Transverse colon (tissue), 4 donors: ENCODE measurements at regions not wholly inside any gene's neighbourhood (a gene's known extent, or its start where the extent isn't known, plus 50 kb on each side); places are given as distances from the start of the nearest gene placed in this dataset.
A peak's percentile ranks its signal among the peaks of the same experiment; 100 is the strongest.
"Not testable (repeated sequence)": the region's sequence is repeated elsewhere in the genome, so short reads cannot be mapped to it uniquely, and the experiment has no call there.

Experiments used
- DNase-seq: peaks from one replicate; pipeline ENCODE4 v3.0.0-alpha.2; 2019
- H3K27ac ChIP-seq, 4 donors: fragments of 200-600 bp; sonication (generic); 2 replicates each; pipeline ENCODE4 v1.5.1; 2016 to 2018; ENCODE audit warnings: inconsistent platforms in 4 of 4
- H3K27me3 ChIP-seq: fragments of 200-600 bp; sonication (generic); 2 replicates; pipeline ENCODE4 v1.5.1; 2017; ENCODE audit warnings: inconsistent platforms
- H3K36me3 ChIP-seq, 4 donors: fragments of 200-600 bp; sonication (generic); 2 replicates each; pipeline ENCODE4 v1.5.1; 2017 to 2019; ENCODE audit warnings: inconsistent platforms in 4 of 4
- H3K4me1 ChIP-seq, 4 donors: fragments of 200-600 bp; sonication (generic); 2 replicates each; pipeline ENCODE4 v1.5.1; 2017 to 2020; ENCODE audit warnings: inconsistent platforms in 4 of 4
- H3K4me3 ChIP-seq, 4 donors: fragments of 200-600 bp; sonication (generic); 1 replicate in 1 of 4; 2 replicates in 3 of 4; pipeline versions ENCODE4 v1.5.1 to v1.6.1; 2017 to 2019; ENCODE audit warnings: inconsistent platforms in 4 of 4
- H3K9me3 ChIP-seq, 2 donors: fragments of 200-600 bp; sonication (generic); 2 replicates each; pipeline ENCODE4 v1.5.1; 2017 to 2019; ENCODE audit warnings: inconsistent platforms in 2 of 2
- CTCF ChIP-seq, 5 experiments: fragments of 200-600 bp in 3 of 5; fragments of 450-650 bp in 2 of 5; sonication (generic) in 3 of 5; IDR thresholded peaks; 1 replicate in 2 of 5; 2 replicates in 3 of 5; pipeline ENCODE4 v1.5.1; 2016 to 2017; ENCODE audit warnings: antibody characterized with exemption in 5 of 5, inconsistent platforms in 3 of 5, mild to moderate bottlenecking in 2 of 5, moderate library complexity in 1 of 5
- EP300 ChIP-seq: sonication (generic); formaldehyde crosslinking; IDR thresholded peaks from one replicate; pipeline ENCODE4 v1.6.1; 2017; ENCODE audit warnings: antibody characterized with exemption, low read depth
- POLR2A ChIP-seq: fragments of 450-650 bp; IDR thresholded peaks from one replicate; pipeline ENCODE4 v1.6.1; 2016; ENCODE audit warnings: antibody characterized with exemption, mild to moderate bottlenecking, moderate library complexity
- POLR2AphosphoS5 ChIP-seq, 3 donors: sonication (generic); formaldehyde crosslinking; IDR thresholded peaks; one replicate each; pipeline ENCODE4 v1.6.1; 2016; ENCODE audit warnings: antibody characterized with exemption in 3 of 3
- WGBS, 2 donors: methylation state at CpG; one replicate each; pipeline ENCODE4 v1.1.5; 2018; ENCODE audit warnings: low coverage in 1 of 2; 5-methylcytosine and 5-hydroxymethylcytosine counted together
- in situ Hi-C, 4 donors: fragments of 200-750 bp; cut with MboI; loops; one replicate each; pipeline versions ENCODE4 v1.15.0 to v1.15.1; 2017; ENCODE audit warnings: low sequenced_read_pairs in 3 of 4, low pct_ligation_motif_present in 1 of 4, low pct_unique_long_range_greater_than_20kb in 1 of 4
- intact Hi-C: fragments of 100-400 bp; cut with DNase I; formaldehyde crosslinking; loops from one replicate; pipeline ENCODE4 v1.15.1; 2023; ENCODE audit warnings: low total_unique reads

GRCh38 chr12:59401862-59402261 lies 194.0 kb upstream of the SLC16A7 start:
- DNase-seq = no peak
- 85% methylated on average over 2 of the region's 2 CpGs; no CpG with 5 or more reads in 1 of the 2 donors for WGBS, 2 donors
- H3K4me1 ChIP-seq = peaks cover 0 to 4% (median 0%) of the 10 kb centered on the region in 4 donors
- in situ Hi-C loops = loop anchor here in 3 of 4 donors (10.0 to 25.0 kb wide), 3 partner anchors 403 to 435 kb away; no protein-coding TSS in a partner anchor
- no peak for TF ChIP-seq CTCF (IDR thresholded peaks at IDR 0.05)
- no peak for TF ChIP-seq POLR2A
- TF ChIP-seq POLR2AphosphoS5 (IDR thresholded peaks at IDR 0.05) = no peak
- no peak for TF ChIP-seq EP300
- no peak overlapping the region for H3K4me3 ChIP-seq
- no peaks in the 10 kb centered on the region for H3K36me3 ChIP-seq
- no peak overlapping the region for H3K27ac ChIP-seq
- intact Hi-C loops = no loop called here
- no peaks in the 10 kb centered on the region for H3K27me3 ChIP-seq
- H3K9me3 ChIP-seq = peaks cover 0 to 5% of the 10 kb centered on the region in 2 donors

- 80 to 89% methylated on average over 1 of the region's 1 CpG for WGBS, 2 donors
- no peaks in the 10 kb centered on the region for H3K36me3 ChIP-seq
- no peaks in the 10 kb centered on the region for H3K27me3 ChIP-seq
- H3K9me3 ChIP-seq = peaks cover 0 to 5% of the 10 kb centered on the region in 2 donors
- DNase-seq = no peak
- TF ChIP-seq POLR2AphosphoS5 (IDR thresholded peaks at IDR 0.05) (no peak), CTCF (IDR thresholded peaks at IDR 0.05) (no peak), POLR2A (no peak), EP300 (no peak)
- intact Hi-C loops (no loop called here), in situ Hi-C loops (no loop called here)
- no peaks in the 10 kb centered on the region for H3K4me1 ChIP-seq
- no peak overlapping the region for H3K4me3 ChIP-seq
- H3K27ac ChIP-seq = no peak overlapping the region
Observed at GRCh38 chr12:59398164-59398563, 197.7 kb upstream of the SLC16A7 start.

- Histone ChIP-seq H3K36me3 (no peaks in the 10 kb centered on the region), H3K27ac (no peak overlapping the region), H3K9me3 (peaks cover 0 to 5% of the 10 kb centered on the region in 2 donors), H3K4me3 (no peak overlapping the region), H3K4me1 (no peaks in the 10 kb centered on the region), H3K27me3 (no peaks in the 10 kb centered on the region)
- WGBS, 2 donors = 65 to 77% methylated on average over 4 of the region's 4 CpGs
- intact Hi-C loops (no loop called here), in situ Hi-C loops (no loop called here)
- TF ChIP-seq POLR2AphosphoS5 (IDR thresholded peaks at IDR 0.05) (no peak), EP300 (no peak), CTCF (IDR thresholded peaks at IDR 0.05) (no peak), POLR2A (no peak)
- no peak for DNase-seq
Observed at GRCh38 chr12:59396919-59397318, 198.9 kb upstream of the SLC16A7 start.

GRCh38 chr12:59396519-59396918 lies 199.3 kb upstream of the SLC16A7 start:
- no peaks in the 10 kb centered on the region for H3K36me3 ChIP-seq
- H3K27ac ChIP-seq = no peak overlapping the region
- DNase-seq = peak; percentile 14
- H3K4me1 ChIP-seq = no peaks in the 10 kb centered on the region
- peaks cover 0 to 5% of the 10 kb centered on the region in 2 donors for H3K9me3 ChIP-seq
- H3K27me3 ChIP-seq = no peaks in the 10 kb centered on the region
- intact Hi-C loops = no loop called here
- TF ChIP-seq CTCF (IDR thresholded peaks at IDR 0.05) (no peak), POLR2AphosphoS5 (IDR thresholded peaks at IDR 0.05) (no peak), EP300 (no peak), POLR2A (no peak)
- H3K4me3 ChIP-seq = no peak overlapping the region
- in situ Hi-C loops = no loop called here

- H3K27me3 ChIP-seq, intact Hi-C loops, in situ Hi-C loops, H3K36me3 ChIP-seq, H3K27ac ChIP-seq, DNase-seq, H3K4me1 ChIP-seq, H3K9me3 ChIP-seq, H3K4me3 ChIP-seq: not testable (repeated sequence)
Observed at GRCh38 chr12:59395310-59395709, 200.5 kb upstream of the SLC16A7 start.
